GM12873 (cell line): ENCODE measurements at regions not wholly inside any gene's neighbourhood (a gene's known extent, or its start where the extent isn't known, plus 50 kb on each side); places are given as distances from the start of the nearest gene placed in this dataset.

Experiments
- CTCF ChIP-seq: IDR thresholded peaks from 2 replicates; pipeline ENCODE4 v1.5.1; 2012; ENCODE audit warnings: low read depth, mild to moderate bottlenecking, moderate library complexity, low read length, control low read depth; ENCODE audit not compliant: insufficient read depth; ENCODE audit errors: missing control alignments

- TF ChIP-seq CTCF: no peak
Measured at GRCh38 chr2:238730001-238730669, 117.8 kb upstream of the TWIST2 start.

GRCh38 chr2:238730881-238731280 is 117.0 kb upstream of the TWIST2 start:
- no peak for TF ChIP-seq CTCF

- TF ChIP-seq CTCF: no peak
Measured at GRCh38 chr2:238731961-238732360, 115.9 kb upstream of the TWIST2 start.

GRCh38 chr2:238738917-238739316 is 109.0 kb upstream of the TWIST2 start:
- no peak for TF ChIP-seq CTCF

GRCh38 chr2:238739668-238740067 is 108.2 kb upstream of the TWIST2 start:
- TF ChIP-seq CTCF: no peak

- no peak for TF ChIP-seq CTCF
Measured at GRCh38 chr2:238741277-238741676, 106.6 kb upstream of the TWIST2 start.

- no peak for TF ChIP-seq CTCF
Measured at GRCh38 chr2:238742066-238742465, 105.8 kb upstream of the TWIST2 start.

GRCh38 chr2:238742664-238743063 is 105.2 kb upstream of the TWIST2 start:
- TF ChIP-seq CTCF: no peak
